Motor neuron (in vitro differentiated cells): ENCODE measurements at regions not wholly inside any gene's neighbourhood (a gene's known extent, or its start where the extent isn't known, plus 50 kb on each side); places are given as distances from the start of the nearest gene placed in this dataset.
"Not testable (repeated sequence)": the region's sequence is repeated elsewhere in the genome, so short reads cannot be mapped to it uniquely, and the experiment has no call there.

Experiments used
- ATAC-seq, 8 experiments: fragments of 200-7000 bp; cut with Tn5 transposase; replicated peaks in 6 of 8; 2 replicates each; pipeline ENCODE4 v1.8.0; 2021; ENCODE audit warnings: mild to moderate bottlenecking in 8 of 8, moderate library complexity in 8 of 8
- H3K27ac ChIP-seq, 2 donors: fragments of 250-450 bp; sonication (Bioruptor Pico); 2 replicates each; pipeline ENCODE4 v1.9.0; 2021; ENCODE audit warnings: antibody characterized with exemption in 2 of 2, mild to moderate bottlenecking in 2 of 2, moderate library complexity in 1 of 2
- H3K4me1 ChIP-seq, 2 donors: fragments of 250-450 bp; sonication (Bioruptor Pico); replicated peaks in 1 of 2; 2 replicates each; pipeline ENCODE4 v1.6.1; 2021; ENCODE audit warnings: antibody characterized with exemption in 2 of 2, mild to moderate bottlenecking in 2 of 2, moderate library complexity in 1 of 2
- H3K4me3 ChIP-seq, 5 donors: fragments of 250-450 bp; sonication (Bioruptor Pico); 2 replicates each; pipeline ENCODE4 v1.9.0; 2021; ENCODE audit warnings: antibody characterized with exemption in 5 of 5, mild to moderate bottlenecking in 5 of 5, moderate library complexity in 4 of 5
- WGBS, 10 experiments: fragments of 450-650 bp; shearing (Covaris generic); methylation state at CpG; one replicate each; pipeline ENCODE4 v1.0.0; 2022; 5-methylcytosine and 5-hydroxymethylcytosine counted together
- in situ Hi-C, 9 experiments: fragments of 400-800 bp; cut with MboI; loops; one replicate each; pipeline ENCODE4 v1.15.0; 2021; ENCODE audit warnings: low sequenced_read_pairs in 9 of 9, low pct_unique_long_range_greater_than_20kb in 2 of 9; ENCODE audit not compliant: unreplicated experiment in 9 of 9

DNA sequence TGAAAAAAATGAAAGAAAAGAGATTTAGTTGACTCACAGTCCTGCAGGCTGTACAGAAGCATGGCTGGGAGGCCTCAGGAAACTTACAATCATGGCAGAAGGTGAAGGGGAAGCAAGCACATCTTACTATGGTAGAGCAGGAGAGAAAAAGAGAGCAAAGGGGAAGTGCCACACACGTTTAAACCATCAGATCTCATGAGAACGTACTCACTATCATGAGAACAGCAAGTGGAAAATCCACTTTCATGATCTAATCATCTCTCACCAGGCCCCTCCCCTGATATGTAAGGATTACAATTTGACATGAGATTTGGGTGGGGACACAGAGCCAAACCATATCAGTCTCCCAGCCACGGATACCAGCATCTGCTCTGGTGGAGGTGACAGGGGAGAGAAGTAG, 50.8 kb upstream of the CPOX start:
- 0 to 83% (median 20%) methylated on average over 1 to 2 of the region's 3 CpGs; no CpG with 5 or more reads in 3 of the 10 experiments for WGBS, 10 experiments
- no peak for ATAC-seq
- in situ Hi-C loops: no loop called here

DNA sequence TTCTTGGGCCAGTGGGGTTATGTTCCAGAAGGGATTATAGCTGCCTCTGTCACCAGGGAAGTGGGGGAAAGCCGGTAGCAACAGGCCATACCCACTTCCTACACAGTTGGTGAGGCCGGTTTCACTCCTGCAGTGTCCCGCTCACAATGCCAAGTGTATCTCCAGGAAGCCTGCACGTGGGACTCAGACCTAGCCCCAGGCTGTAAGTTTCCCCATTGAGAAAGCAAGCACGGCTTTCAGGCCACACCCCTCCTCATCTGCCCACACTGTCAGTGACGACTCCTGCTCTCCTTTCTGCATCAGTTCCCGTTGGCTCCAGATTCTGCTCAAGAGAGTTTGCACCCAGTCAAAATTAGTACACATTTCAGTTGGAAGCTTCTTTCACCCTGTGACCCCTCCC, 51.6 kb upstream of the CPOX start:
- in situ Hi-C loops: no loop called here
- ATAC-seq: peak in 3 of 8 experiments; percentile 43 to 86 (median 61)

More for the DNA sequence above, 50.8 kb upstream of the CPOX start:
- Histone ChIP-seq H3K4me3 (no peak overlapping the region), H3K4me1 (no peaks in the 10 kb centered on the region), H3K27ac (no peak overlapping the region)

GRCh38 chr3:98646680-98647079, 53.3 kb upstream of the CPOX start:
- Histone ChIP-seq H3K4me3 (no peak overlapping the region), H3K4me1 (no peaks in the 10 kb centered on the region), H3K27ac (no peak overlapping the region)
- no peak for ATAC-seq
- 14 to 100% (median 73%) methylated on average over 1 to 2 of the region's 2 CpGs for WGBS, 10 experiments
- in situ Hi-C loops: no loop called here

More for the DNA sequence above, 51.6 kb upstream of the CPOX start:
- Histone ChIP-seq H3K27ac (no peak overlapping the region), H3K4me1 (no peaks in the 10 kb centered on the region), H3K4me3 (no peak overlapping the region)
- WGBS, 10 experiments: 40 to 100% (median 79%) methylated on average over 1 to 7 of the region's 7 CpGs; no CpG with 5 or more reads in 4 of the 10 experiments

- no peak overlapping the region for H3K27ac ChIP-seq
- no peak overlapping the region for H3K4me3 ChIP-seq
- ATAC-seq: no peak
- no peaks in the 10 kb centered on the region for H3K4me1 ChIP-seq
- WGBS, 10 experiments: 0 to 100% (median 66%) methylated on average over 1 to 3 of the region's 4 CpGs; no CpG with 5 or more reads in 2 of the 10 experiments
- in situ Hi-C loops: no loop called here
These were observed 53.8 kb upstream of the CPOX start for GRCh38 chr3:98647197-98647596.

GRCh38 chr3:98650971-98651779, 57.8 kb upstream of the CPOX start:
- 14 to 88% (median 62%) methylated on average over 2 to 3 of the region's 3 CpGs; no CpG with 5 or more reads in 1 of the 10 experiments for WGBS, 10 experiments
- Histone ChIP-seq H3K4me3 (no peak overlapping the region), H3K27ac (no peak overlapping the region), H3K4me1 (no peaks in the 10 kb centered on the region)
- no peak for ATAC-seq
- in situ Hi-C loops: no loop called here

DNA sequence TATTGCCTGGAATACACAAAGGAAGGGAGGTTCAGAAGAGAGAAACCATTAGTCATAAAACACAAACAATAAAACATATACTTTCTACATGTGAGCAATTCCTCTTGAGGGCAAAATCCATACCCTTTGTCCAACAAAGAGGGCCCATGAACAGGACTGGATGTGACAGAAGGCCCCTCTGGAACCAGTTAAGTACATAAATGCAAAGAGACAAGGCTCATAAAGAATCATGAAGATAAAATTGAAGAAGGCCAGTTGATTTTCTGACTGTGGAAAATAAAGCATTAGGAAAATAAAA, 58.3 kb upstream of the CPOX start:
- Histone ChIP-seq H3K4me1 (no peaks in the 10 kb centered on the region), H3K4me3 (no peak overlapping the region), H3K27ac (no peak overlapping the region)
- no peak for ATAC-seq
- in situ Hi-C loops: no loop called here

GRCh38 chr3:98655666-98656065, 62.3 kb upstream of the CPOX start:
- WGBS, 10 experiments: 0 to 80% (median 53%) methylated on average over 1 to 3 of the region's 3 CpGs; no CpG with 5 or more reads in 2 of the 10 experiments
- Histone ChIP-seq H3K4me3 (no peak overlapping the region), H3K4me1 (no peaks in the 10 kb centered on the region), H3K27ac (no peak overlapping the region)
- ATAC-seq: peak in 3 of 8 experiments; percentile 40 to 78 (median 62)
- in situ Hi-C loops: no loop called here

- WGBS, 10 experiments: 0 to 45% (median 24%) methylated on average over 2 to 17 of the region's 25 CpGs; no CpG with 5 or more reads in 6 of the 10 experiments
- in situ Hi-C loops: no loop called here
- no peak overlapping the region for H3K27ac ChIP-seq
- no peaks in the 10 kb centered on the region for H3K4me1 ChIP-seq
- H3K4me3 ChIP-seq: no peak overlapping the region
- ATAC-seq: peak in 1 of 8 experiments; percentile 62
These were observed 64.0 kb upstream of the CPOX start for GRCh38 chr3:98657457-98657856.

GRCh38 chr3:98662699-98663098, 69.3 kb upstream of the CPOX start:
- WGBS, 10 experiments: 24 to 84% (median 68%) methylated on average over 2 to 4 of the region's 4 CpGs; no CpG with 5 or more reads in 1 of the 10 experiments
- Histone ChIP-seq H3K4me3 (no peak overlapping the region), H3K4me1 (no peaks in the 10 kb centered on the region), H3K27ac (no peak overlapping the region)
- in situ Hi-C loops: no loop called here
- no peak for ATAC-seq

- 0 to 67% (median 49%) methylated on average over 1 to 4 of the region's 4 CpGs for WGBS, 10 experiments
- ATAC-seq: no peak
- no peak overlapping the region for H3K27ac ChIP-seq
- H3K4me3 ChIP-seq: no peak overlapping the region
- no peaks in the 10 kb centered on the region for H3K4me1 ChIP-seq
- in situ Hi-C loops: no loop called here
These were observed 76.6 kb upstream of the CPOX start for GRCh38 chr3:98670020-98670419.

DNA sequence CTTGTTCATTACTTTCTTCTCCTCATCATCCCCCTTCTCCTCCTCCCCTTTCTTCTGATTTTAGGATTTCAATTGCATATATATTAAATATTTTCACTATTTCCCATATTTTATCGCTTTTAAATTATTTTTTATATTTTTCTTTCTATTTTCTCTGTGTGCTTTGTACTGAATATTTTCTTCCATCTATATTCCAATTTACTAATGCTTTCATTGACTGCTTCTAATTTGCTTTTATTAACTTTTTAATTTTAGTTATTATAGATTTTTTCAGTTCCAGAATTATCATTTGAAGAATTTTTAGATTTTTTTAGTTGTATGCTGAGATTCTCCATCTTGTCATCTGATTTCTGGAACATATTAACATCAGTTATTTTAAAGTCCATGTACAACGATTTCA, 83.2 kb upstream of the ST3GAL6 start:
- ATAC-seq: no peak
- Histone ChIP-seq H3K4me3 (no peak overlapping the region), H3K4me1 (no peaks in the 10 kb centered on the region), H3K27ac (no peak overlapping the region)
- in situ Hi-C loops: no loop called here
- 8 to 94% (median 76%) methylated on average over 1 to 2 of the region's 2 CpGs for WGBS, 10 experiments

DNA sequence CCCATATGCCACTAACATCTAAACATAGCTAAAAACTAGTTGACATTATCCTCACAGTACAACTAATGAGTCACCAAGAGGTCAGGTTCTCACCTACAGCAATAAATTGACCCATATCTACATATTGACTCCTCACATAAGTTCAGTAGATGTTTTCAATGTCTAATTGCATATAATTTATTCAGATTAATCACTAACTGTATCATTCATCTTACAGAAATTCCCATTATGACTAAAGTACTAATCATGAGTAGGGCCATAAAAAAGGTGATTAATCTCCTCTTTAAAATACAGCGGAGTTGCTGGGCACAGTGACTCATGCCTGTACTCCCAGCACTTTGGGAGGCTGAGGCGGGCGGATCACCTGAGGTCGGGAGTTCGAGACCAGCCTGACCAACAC, 82.4 kb upstream of the ST3GAL6 start:
- no peak for ATAC-seq
- in situ Hi-C loops: no loop called here

DNA sequence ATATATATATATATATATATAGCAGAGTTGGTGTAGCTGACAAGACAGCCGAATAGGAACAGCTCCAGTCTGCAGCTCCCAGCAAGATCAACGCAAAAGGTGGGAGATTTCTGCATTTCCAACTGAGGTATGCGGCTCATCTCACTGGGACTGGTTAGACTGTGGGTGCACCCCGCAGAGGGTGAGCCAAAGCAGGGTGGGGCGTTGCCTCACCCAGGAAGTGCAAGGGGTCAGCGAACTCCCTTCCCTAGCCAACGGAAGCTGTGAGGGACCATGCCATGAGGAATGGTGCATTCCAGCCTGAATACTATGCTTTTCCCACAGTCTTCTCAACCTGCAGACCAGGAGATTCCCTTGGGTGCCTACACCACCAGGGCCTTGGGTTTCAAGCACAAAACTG, 81.7 kb upstream of the ST3GAL6 start:
- Histone ChIP-seq H3K4me1 (no peaks in the 10 kb centered on the region), H3K4me3 (no peak overlapping the region), H3K27ac (no peak overlapping the region)
- ATAC-seq: no peak
- WGBS, 10 experiments: 44% methylated on average over 4 of the region's 7 CpGs; no CpG with 5 or more reads in 9 of the 10 experiments
- in situ Hi-C loops: no loop called here

More for the DNA sequence above, 82.4 kb upstream of the ST3GAL6 start:
- H3K27ac ChIP-seq: no peak overlapping the region
- no peaks in the 10 kb centered on the region for H3K4me1 ChIP-seq
- 0 to 100% (median 67%) methylated on average over 1 to 5 of the region's 5 CpGs; no CpG with 5 or more reads in 4 of the 10 experiments for WGBS, 10 experiments
- no peak overlapping the region for H3K4me3 ChIP-seq

GRCh38 chr3:98682391-98682790, 80.7 kb upstream of the ST3GAL6 start:
- H3K4me3 ChIP-seq, ATAC-seq, H3K4me1 ChIP-seq, in situ Hi-C loops, H3K27ac ChIP-seq: not testable (repeated sequence)
- WGBS, 10 experiments: 62 to 85% (median 69%) methylated on average over 2 to 5 of the region's 6 CpGs; no CpG with 5 or more reads in 7 of the 10 experiments
